H9 (cell line): ENCODE measurements at regions not wholly inside any gene's neighbourhood (a gene's known extent, or its start where the extent isn't known, plus 50 kb on each side); places are given as distances from the start of the nearest gene placed in this dataset.
A peak's percentile ranks its signal among the peaks of the same experiment; 100 is the strongest.

ENCODE experiments used
- DNase-seq: peaks from one replicate; pipeline ENCODE4 v3.0.0-alpha.2; 2017
- H2AFZ ChIP-seq: one replicate; pipeline ENCODE4 v1.6.1; 2013; ENCODE audit warnings: mild to moderate bottlenecking, low read length, control low read depth, moderate library complexity
- H2AK5ac ChIP-seq: 2 replicates; pipeline ENCODE4 v1.6.1; 2013; ENCODE audit warnings: low read length, control low read depth, mixed read lengths; ENCODE audit not compliant: insufficient read length
- H2BK120ac ChIP-seq: one replicate; pipeline ENCODE4 v1.6.1; 2013; ENCODE audit warnings: low read depth, mild to moderate bottlenecking, low read length, control low read depth, inconsistent platforms; ENCODE audit not compliant: poor library complexity, severe bottlenecking
- H2BK12ac ChIP-seq: 2 replicates; pipeline ENCODE4 v1.6.1; 2013; ENCODE audit warnings: low read length, control low read depth, mixed read lengths, low read depth; ENCODE audit not compliant: insufficient read length
- H2BK15ac ChIP-seq: 2 replicates; pipeline ENCODE4 v1.6.1; 2013; ENCODE audit warnings: low read depth, low read length, control low read depth
- H2BK20ac ChIP-seq: one replicate; pipeline ENCODE4 v1.6.1; 2013; ENCODE audit warnings: low read depth, mild to moderate bottlenecking, low read length, control low read depth, inconsistent platforms; ENCODE audit not compliant: poor library complexity, severe bottlenecking
- H2BK5ac ChIP-seq: 2 replicates; pipeline ENCODE4 v1.6.1; 2013; ENCODE audit warnings: low read length, control low read depth, mixed read lengths; ENCODE audit not compliant: insufficient read length
- H3K14ac ChIP-seq: 2 replicates; pipeline ENCODE4 v1.6.1; 2013; ENCODE audit warnings: low read length, control low read depth; ENCODE audit not compliant: insufficient read depth
- H3K18ac ChIP-seq: 2 replicates; pipeline ENCODE4 v1.6.1; 2013; ENCODE audit warnings: low read depth, mild to moderate bottlenecking, mixed read lengths, low read length, control low read depth; ENCODE audit not compliant: insufficient read length
- H3K23ac ChIP-seq: 2 replicates; pipeline ENCODE4 v1.6.1; 2013; ENCODE audit warnings: low read length, control low read depth, mixed read lengths, low read depth; ENCODE audit not compliant: insufficient read length
- H3K23me2 ChIP-seq: 2 replicates; pipeline ENCODE4 v1.6.1; 2013; ENCODE audit warnings: low read depth, mild to moderate bottlenecking, mixed read lengths, low read length, control low read depth; ENCODE audit not compliant: insufficient read length, poor library complexity, severe bottlenecking
- H3K27ac ChIP-seq: 2 replicates; pipeline ENCODE4 v1.5.1; 2013; ENCODE audit warnings: low read length, control low read depth, mixed read lengths, low read depth; ENCODE audit not compliant: insufficient read length
- H3K27me3 ChIP-seq: 2 replicates; pipeline ENCODE4 v1.6.1; 2013; ENCODE audit warnings: low read length, control low read depth, inconsistent platforms; ENCODE audit not compliant: insufficient read depth
- H3K4ac ChIP-seq: 2 replicates; pipeline ENCODE4 v1.6.1; 2013; ENCODE audit warnings: low read depth, mild to moderate bottlenecking, control low read depth, inconsistent platforms, low read length, moderate library complexity
- H3K4me1 ChIP-seq: 2 replicates; pipeline ENCODE4 v1.6.1; 2013; ENCODE audit warnings: low read length, control low read depth, inconsistent platforms; ENCODE audit not compliant: insufficient read depth
- H3K4me2 ChIP-seq: 2 replicates; pipeline ENCODE4 v1.6.1; 2013; ENCODE audit warnings: low read length, control low read depth, mixed read lengths; ENCODE audit not compliant: insufficient read length, insufficient read depth
- H3K56ac ChIP-seq: 2 replicates; pipeline ENCODE4 v1.6.1; 2013; ENCODE audit warnings: low read depth, mild to moderate bottlenecking, mixed read lengths, low read length, control low read depth; ENCODE audit not compliant: insufficient read length
- H3K79me1 ChIP-seq: 2 replicates; pipeline ENCODE4 v1.6.1; 2013; ENCODE audit warnings: low read depth, mild to moderate bottlenecking, moderate library complexity, low read length, control low read depth, inconsistent platforms; ENCODE audit not compliant: insufficient read depth, poor library complexity, severe bottlenecking
- H3K79me2 ChIP-seq: 2 replicates; pipeline ENCODE4 v1.6.1; 2013; ENCODE audit warnings: low read length, control low read depth, inconsistent platforms; ENCODE audit not compliant: insufficient read depth
- H3K9ac ChIP-seq: 2 replicates; pipeline ENCODE4 v1.6.1; 2013; ENCODE audit warnings: low read length, control low read depth, mixed read lengths; ENCODE audit not compliant: insufficient read length; ENCODE audit errors: extremely low read depth
- H3K9me3 ChIP-seq: one replicate; pipeline ENCODE4 v1.6.1; 2013; ENCODE audit warnings: low read depth, low read length, inconsistent platforms; ENCODE audit not compliant: control insufficient read depth
- H3T11ph ChIP-seq: one replicate; pipeline ENCODE4 v1.6.1; 2013; ENCODE audit warnings: mild to moderate bottlenecking, low read length, control low read depth, inconsistent platforms
- H4K20me1 ChIP-seq: one replicate; pipeline ENCODE4 v1.6.1; 2013; ENCODE audit not compliant: control insufficient read depth, insufficient read length, insufficient read depth
- H4K5ac ChIP-seq: 2 replicates; pipeline ENCODE4 v1.6.1; 2013; ENCODE audit warnings: low read depth, mild to moderate bottlenecking, mixed read lengths, low read length, control low read depth; ENCODE audit not compliant: insufficient read length
- H4K8ac ChIP-seq: replicated peaks from 2 replicates; pipeline ENCODE4 v1.6.1; 2013; ENCODE audit warnings: low read length, control low read depth, mixed read lengths, low read depth; ENCODE audit not compliant: insufficient read length
- H4K91ac ChIP-seq: 2 replicates; pipeline ENCODE4 v1.6.1; 2013; ENCODE audit warnings: low read depth, mild to moderate bottlenecking, moderate library complexity, mixed read lengths, low read length, control low read depth; ENCODE audit not compliant: insufficient read length
- H3K27ac Mint-ChIP-seq, 3 experiments: 2 replicates in 2 of 3; 3 replicates in 1 of 3; pipeline ENCODE4 v1.8.0; 2020 to 2021; ENCODE audit warnings: mixed read lengths in 3 of 3, mild to moderate bottlenecking in 1 of 3, moderate library complexity in 1 of 3
- H3K27me3 Mint-ChIP-seq: 2 replicates; pipeline ENCODE4 v1.8.0; 2021; ENCODE audit warnings: low read depth, mild to moderate bottlenecking, moderate library complexity, mixed read lengths
- H3K36me3 Mint-ChIP-seq, 3 experiments: 2 replicates in 2 of 3; 3 replicates in 1 of 3; pipeline ENCODE4 v1.8.0; 2020 to 2021; ENCODE audit warnings: low read depth in 3 of 3, mixed read lengths in 3 of 3; ENCODE audit not compliant: insufficient read depth in 1 of 3
- H3K4me1 Mint-ChIP-seq, 2 experiments: 2 replicates each; pipeline ENCODE4 v1.8.0; 2020; ENCODE audit warnings: mixed read lengths in 2 of 2
- H3K4me3 Mint-ChIP-seq, 2 experiments: 2 replicates in 1 of 2; 3 replicates in 1 of 2; pipeline ENCODE4 v1.8.0; 2020 to 2021; ENCODE audit warnings: mild to moderate bottlenecking in 2 of 2, mixed read lengths in 2 of 2, moderate library complexity in 1 of 2
- H3K9me3 Mint-ChIP-seq, 2 experiments: 2 replicates in 1 of 2; 3 replicates in 1 of 2; pipeline ENCODE4 v1.8.0; 2020; ENCODE audit warnings: mild to moderate bottlenecking in 2 of 2, mixed read lengths in 2 of 2, moderate library complexity in 1 of 2
- CTCF ChIP-seq: fragments of 200-600 bp; sonication (generic); conservative IDR thresholded peaks from 3 replicates; pipeline ENCODE4 v1.8.0; 2021; ENCODE audit warnings: antibody characterized with exemption, mild to moderate bottlenecking
- WGBS: extraction: QIAGEN DNeasy Blood & Tissue Kit; methylation state at CpG from one replicate; pipeline ENCODE4 v1.1.7; 2013; ENCODE audit warnings: missing lambda C conversion rate, low lambda C conversion rate, mixed read lengths; ENCODE audit not compliant: insufficient read length; ENCODE audit errors: extremely low coverage; 5-methylcytosine and 5-hydroxymethylcytosine counted together

- no peaks in the 10 kb centered on the region for H3K36me3 Mint-ChIP-seq
- H2BK20ac ChIP-seq, result no peak overlapping the region
- no peaks in the 10 kb centered on the region for H3K79me2 ChIP-seq
- no peak overlapping the region for H3T11ph ChIP-seq
- H2AK5ac ChIP-seq, result no peak overlapping the region
- no peak overlapping the region for H4K5ac ChIP-seq
- H3K27me3 ChIP-seq, result no peaks in the 10 kb centered on the region
- DNase-seq, result peak; percentile 12
- WGBS, result no CpG with 5 or more reads among the region's 5 CpGs
- no peak overlapping the region for H3K27ac ChIP-seq
- no peaks in the 10 kb centered on the region for H3K23me2 ChIP-seq
- no peak overlapping the region for H2BK15ac ChIP-seq
- no peak overlapping the region for H3K14ac ChIP-seq
- H3K79me1 ChIP-seq, result no peaks in the 10 kb centered on the region
- no peak overlapping the region for H2BK12ac ChIP-seq
- H3K4ac ChIP-seq, result no peak overlapping the region
- no peak overlapping the region for H2AFZ ChIP-seq
- no peaks in the 10 kb centered on the region for H3K9me3 Mint-ChIP-seq
- no peak overlapping the region for H3K4me2 ChIP-seq
- no peaks in the 10 kb centered on the region for H3K4me1 ChIP-seq
- H4K20me1 ChIP-seq, result no peaks in the 10 kb centered on the region
- no peak overlapping the region for H3K4me3 Mint-ChIP-seq
- no peak overlapping the region for H4K91ac ChIP-seq
- H4K8ac ChIP-seq, result no peak overlapping the region
- no peak overlapping the region for H2BK5ac ChIP-seq
- no peak overlapping the region for H3K27ac Mint-ChIP-seq
- peaks cover 18% of the 10 kb centered on the region for H3K27me3 Mint-ChIP-seq
- peaks cover 0 to 5% of the 10 kb centered on the region in 2 experiments; a peak in 2 of 4 replicates for H3K4me1 Mint-ChIP-seq
- H3K56ac ChIP-seq, result no peak overlapping the region
- H3K23ac ChIP-seq, result no peak overlapping the region
- H2BK120ac ChIP-seq, result no peak overlapping the region
- no peaks in the 10 kb centered on the region for H3K9me3 ChIP-seq
- no peak overlapping the region for H3K18ac ChIP-seq
- H3K9ac ChIP-seq, result no peak overlapping the region
- no peak for TF ChIP-seq CTCF
These were observed 253.3 kb downstream of the BUD13 start for GRCh38 chr11:116519499-116519898.
